ENCODE measurements at regions not wholly inside any gene's neighbourhood (a gene's known extent, or its start where the extent isn't known, plus 50 kb on each side); places are given as distances from the start of the nearest gene placed in this dataset.

DNA sequence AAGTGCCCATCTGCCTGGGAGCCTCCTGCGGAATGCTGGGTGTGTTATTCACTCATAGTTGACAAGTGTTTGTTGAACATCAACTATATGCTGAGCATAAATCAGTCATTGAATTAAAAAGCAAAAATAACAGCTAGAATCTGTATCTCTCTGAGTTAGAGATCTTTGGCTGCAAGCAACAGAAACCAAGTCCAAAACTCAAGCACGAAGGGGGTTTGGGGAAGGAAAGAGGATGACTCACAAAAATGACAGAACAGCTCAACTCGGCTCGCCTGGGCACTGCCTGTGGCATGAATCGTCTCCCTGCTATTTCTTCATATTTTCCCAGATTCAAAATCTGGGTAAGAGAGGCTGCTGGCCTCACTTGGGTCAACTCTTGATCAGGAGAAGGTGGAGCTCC is 72.6 kb upstream of the NCOR2 start:
- Histone ChIP-seq H2BK15ac (ENCODE audit: low read depth, low read length) (no peak overlapping the region; the same call in 2 of the 3 replicates), H2BK20ac (ENCODE audit: low read depth, low read length) (no peak overlapping the region), H3K14ac (replicated peaks; ENCODE audit: low read depth, low read length) (no peak overlapping the region), H3K9me3 (ENCODE audit: control insufficient read depth, insufficient read depth, low read length) (peaks cover 17% of the 10 kb centered on the region; the same call in 1 of the 2 replicates), H3K4me1 (ENCODE audit: control insufficient read depth, insufficient read depth, low read length) (peaks cover 2% of the 10 kb centered on the region; the same call in 1 of the 2 replicates), H3K36me3 (ENCODE audit: control insufficient read depth, insufficient read depth, low read length) (no peaks in the 10 kb centered on the region), H2BK5ac (ENCODE audit: low read depth, low read length, poor library complexity, severe bottlenecking) (no peak overlapping the region), H4K8ac (ENCODE audit: low read depth in 2 of 2, low read length in 2 of 2) (no peak overlapping the region), H3K79me1 (ENCODE audit: low read depth in 1 of 2, low read length in 2 of 2) (no peaks in the 10 kb centered on the region), H2AK9ac (replicated peaks; ENCODE audit: low read depth, low read length, poor library complexity) (no peak overlapping the region), H2AK5ac (ENCODE audit: low read depth, low read length) (0 out of 2 replicates have a peak overlapping the region, but pooled peaks have one; percentile 56), H3K9ac (ENCODE audit: low read depth, low read length) (no peak overlapping the region), H4K91ac (ENCODE audit: insufficient read depth, low read depth, low read length) (no peak overlapping the region), H2AFZ (replicated peaks; ENCODE audit: low read length, poor library complexity) (peak overlapping the region; percentile 3), H3K23ac (ENCODE audit: low read depth, low read length) (no peak overlapping the region), H3K4ac (ENCODE audit: low read depth, low read length) (no peak overlapping the region), H4K20me1 (ENCODE audit: insufficient read depth, low read length) (no peaks in the 10 kb centered on the region), H3K9me1 (ENCODE audit: insufficient read depth, low read length) (no peaks in the 10 kb centered on the region), H3K27ac (ENCODE audit: insufficient read depth, low read length) (no peak overlapping the region), H3K18ac (ENCODE audit: low read depth, low read length) (no peak overlapping the region), H3K4me2 (ENCODE audit: low read depth, low read length) (no peak overlapping the region), H2BK120ac (ENCODE audit: low read depth, low read length) (no peak overlapping the region), H3K56ac (ENCODE audit: extremely low read depth, insufficient read depth, low read length) (no peak overlapping the region), H3K27me3 (ENCODE audit: control insufficient read depth, insufficient read depth, low read length) (no peaks in the 10 kb centered on the region), H4K5ac (ENCODE audit: low read depth, low read length) (no peak overlapping the region), H3K4me3 (ENCODE audit: insufficient read depth, low read depth, low read length) (no peak overlapping the region)
- peak; percentile 72 for DNase-seq
- intact Hi-C loops (cut with micrococcal nuclease) (no loop called here), in situ Hi-C loops (cut with MboI; ENCODE audit: low sequenced_read_pairs) (no loop called here), dilution Hi-C loops (cut with HindIII; ENCODE audit: low sequenced_read_pairs, unreplicated experiment) (no loop called here)
- peak; percentile 49; the same call in 1 of the 2 replicates for TF ChIP-seq FOS (IDR thresholded peaks at IDR 0.05; ENCODE audit: low read depth, low read length)
- peak; percentile 31; the same call in 1 of the 2 replicates for TF ChIP-seq CEBPB (IDR thresholded peaks at IDR 0.05; ENCODE audit: low read depth, low read length)
- TF ChIP-seq NFE2L2 (IDR thresholded peaks at IDR 0.05; ENCODE audit: low read depth, low read length), result no peak
- ChIA-PET CTCF (no interaction called here), POLR2A (ENCODE audit: unreplicated experiment) (no interaction called here)
- BruUV-seq (replicated peaks), result no TSS peak
- ATAC-seq (ENCODE audit: low read depth), result peak; percentile 37; the same call in 1 of the 2 replicates
- WGBS, 2 experiments (ENCODE audit: extremely low coverage in 2 of 2, insufficient read length in 1 of 2), result no CpG with 5 or more reads among the region's 5 CpGs

Data from IMR-90 (cell line).